ENCODE measurements at regions not wholly inside any gene's neighbourhood (a gene's known extent, or its start where the extent isn't known, plus 50 kb on each side); places are given as distances from the start of the nearest gene placed in this dataset.

DNA sequence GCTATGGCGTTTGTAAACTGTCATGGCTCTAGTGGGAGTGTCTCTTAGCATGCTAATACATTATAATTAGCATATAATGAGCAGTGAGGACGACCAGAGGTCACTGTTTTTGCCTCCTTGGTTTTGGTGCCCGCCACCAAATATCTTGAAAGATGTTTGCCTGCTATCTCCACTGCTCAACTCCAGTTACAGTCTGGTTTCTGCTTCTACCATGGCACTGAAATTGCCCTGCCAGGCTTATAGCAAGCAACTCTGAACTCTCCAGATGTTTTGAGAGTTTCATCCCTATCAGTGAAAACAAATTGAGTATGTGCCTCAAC lies 122.1 kb upstream of the SPRY4 start:
- no peak for DNase-seq (ENCODE audit: low spot score)
- no peak for TF ChIP-seq CTCF (conservative IDR thresholded peaks at IDR 0.05; ENCODE audit: low read depth)
- POLR2A ChIA-PET (ENCODE audit: low non-redundant PET), result no interaction called here
- CTCF ChIA-PET, result no interaction called here
- no peak overlapping the region for H3K27ac ChIP-seq

- DNase-seq (ENCODE audit: low spot score), result peak; percentile 59
- ChIA-PET POLR2A (ENCODE audit: low non-redundant PET) (no interaction called here), CTCF (no interaction called here)
- no peak overlapping the region for H3K27ac ChIP-seq
- no peak for TF ChIP-seq CTCF (conservative IDR thresholded peaks at IDR 0.05; ENCODE audit: low read depth)
Observed at GRCh38 chr5:142446131-142446959, 121.5 kb upstream of the SPRY4 start.

- ChIA-PET POLR2A (ENCODE audit: low non-redundant PET) (no interaction called here), CTCF (no interaction called here)
- no peak for DNase-seq (ENCODE audit: low spot score)
- no peak for TF ChIP-seq CTCF (conservative IDR thresholded peaks at IDR 0.05; ENCODE audit: low read depth)
- H3K27ac ChIP-seq, result no peak overlapping the region
Observed at GRCh38 chr5:142445266-142445665, 120.4 kb upstream of the SPRY4 start.

DNA sequence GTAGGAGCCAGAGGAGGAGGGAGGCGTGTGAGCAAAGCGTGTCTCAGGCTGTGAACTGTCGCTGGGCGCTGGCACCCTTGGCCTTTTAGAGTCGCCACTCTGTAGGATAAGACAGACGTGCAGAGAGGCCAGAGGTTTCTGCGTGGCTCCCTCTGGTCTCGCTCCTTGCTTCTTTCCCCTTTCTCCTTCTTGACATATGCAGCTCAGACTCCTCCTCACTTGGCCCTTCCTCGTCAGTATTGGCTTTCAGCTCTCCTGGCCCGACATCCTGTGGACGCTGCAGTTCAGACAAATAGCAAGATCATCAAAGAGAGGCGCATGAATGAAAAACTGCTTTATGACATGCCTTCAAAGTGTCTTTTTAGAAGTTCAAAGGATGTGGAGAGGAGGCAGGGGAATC lies 116.8 kb upstream of the SPRY4 start:
- no peak for TF ChIP-seq CTCF (conservative IDR thresholded peaks at IDR 0.05; ENCODE audit: low read depth)
- POLR2A ChIA-PET (ENCODE audit: low non-redundant PET), result no interaction called here
- no peak overlapping the region for H3K27ac ChIP-seq
- CTCF ChIA-PET, result interaction anchor here (0.6 kb wide), 1 partner anchor 616 kb away, joined by 4 read pairs; no protein-coding TSS in a partner anchor
- no peak for DNase-seq (ENCODE audit: low spot score)

- ChIA-PET POLR2A (ENCODE audit: low non-redundant PET) (no interaction called here), CTCF (interaction anchor here (0.6 kb wide), 2 partner anchors 114 to 285 kb away, joined by 3 read pairs; partner anchors contain the start of gene SPRY4)
- H3K27ac ChIP-seq, result no peak overlapping the region
- TF ChIP-seq CTCF (conservative IDR thresholded peaks at IDR 0.05; ENCODE audit: low read depth), result no peak
- DNase-seq (ENCODE audit: low spot score), result no peak
Observed at GRCh38 chr5:142439207-142439860, 114.5 kb upstream of the SPRY4 start.

- no peak for TF ChIP-seq CTCF (conservative IDR thresholded peaks at IDR 0.05; ENCODE audit: low read depth)
- DNase-seq (ENCODE audit: low spot score), result no peak
- POLR2A ChIA-PET (ENCODE audit: low non-redundant PET), result no interaction called here
- H3K27ac ChIP-seq, result no peak overlapping the region
- CTCF ChIA-PET, result interaction anchor here (0.6 kb wide), 2 partner anchors 110 to 114 kb away, joined by 3 to 4 read pairs; partner anchors contain the start of gene SPRY4
Observed at GRCh38 chr5:142438573-142438972, 113.8 kb upstream of the SPRY4 start.
